Neural cell (in vitro differentiated cells): ENCODE measurements at regions not wholly inside any gene's neighbourhood (a gene's known extent, or its start where the extent isn't known, plus 50 kb on each side); places are given as distances from the start of the nearest gene placed in this dataset.

Source experiments
- H2AFZ ChIP-seq: fragments of 200-600, 300-800 bp; sonication (generic), shearing (Covaris generic); 2 replicates; pipeline ENCODE4 v1.6.0; 2014; ENCODE audit warnings: low read depth, mild to moderate bottlenecking, antibody characterized with exemption, low read length, moderate library complexity
- H3F3A ChIP-seq: fragments of 200-600 bp; shearing (Covaris generic); 2 replicates; pipeline ENCODE4 v1.6.1; 2016; ENCODE audit warnings: mild to moderate bottlenecking, moderate library complexity, mixed read lengths, antibody characterized with exemption, low read length; ENCODE audit not compliant: insufficient read depth, poor library complexity, severe bottlenecking
- H3K27ac ChIP-seq: fragments of 200-600, 300-800 bp; sonication (generic), shearing (Covaris generic); 2 replicates; pipeline ENCODE4 v1.5.1; 2014; ENCODE audit warnings: mild to moderate bottlenecking, low read length, moderate library complexity
- H3K27me3 ChIP-seq: fragments of 300-800, 200-600 bp; sonication (generic), shearing (Covaris generic); 2 replicates; pipeline ENCODE4 v1.6.0; 2014; ENCODE audit warnings: mild to moderate bottlenecking, low read depth, low read length, moderate library complexity; ENCODE audit not compliant: insufficient read depth
- H3K36me3 ChIP-seq: fragments of 300-800, 200-600 bp; sonication (generic), shearing (Covaris generic); 2 replicates; pipeline ENCODE4 v1.5.1; 2014; ENCODE audit warnings: mild to moderate bottlenecking, antibody characterized with exemption, low read length, moderate library complexity; ENCODE audit not compliant: insufficient read depth
- H3K4me2 ChIP-seq: fragments of 300-800, 200-600 bp; sonication (generic), shearing (Covaris generic); 2 replicates; pipeline ENCODE4 v1.6.0; 2014; ENCODE audit warnings: mild to moderate bottlenecking, low read length
- H3K4me3 ChIP-seq: fragments of 300-800, 200-600 bp; sonication (generic), shearing (Covaris generic); 2 replicates; pipeline ENCODE4 v1.5.1; 2014; ENCODE audit warnings: mild to moderate bottlenecking, low read length, moderate library complexity
- H3K79me2 ChIP-seq: fragments of 200-600 bp; shearing (Covaris generic); replicated peaks from 2 replicates; pipeline ENCODE4 v1.6.0; 2014; ENCODE audit warnings: mild to moderate bottlenecking, low read length, moderate library complexity; ENCODE audit not compliant: insufficient read depth
- H3K9ac ChIP-seq: fragments of 300-800, 200-600 bp; sonication (generic), shearing (Covaris generic); 2 replicates; pipeline ENCODE4 v1.6.1; 2016; ENCODE audit warnings: mild to moderate bottlenecking, low read length, mixed read lengths
- H3K9me2 ChIP-seq: fragments of 200-600 bp; shearing (Covaris generic); 2 replicates; pipeline ENCODE4 v1.6.1; 2016; ENCODE audit warnings: mild to moderate bottlenecking, low read length, mixed read lengths; ENCODE audit not compliant: insufficient read depth
- H3K9me3 ChIP-seq: fragments of 200-600, 300-800 bp; sonication (generic), shearing (Covaris generic); 2 replicates; pipeline ENCODE4 v1.6.1; 2016; ENCODE audit warnings: mild to moderate bottlenecking, mixed run types, low read length, moderate library complexity, mixed read lengths
- H4K20me1 ChIP-seq: fragments of 200-600 bp; shearing (Covaris generic); 2 replicates; pipeline ENCODE4 v1.6.1; 2016; ENCODE audit warnings: mild to moderate bottlenecking, mixed run types; ENCODE audit not compliant: insufficient read depth
- EP300 ChIP-seq: fragments of 450-650 bp; conservative IDR thresholded peaks from 2 replicates; pipeline ENCODE4 v1.6.1; 2014; ENCODE audit warnings: antibody characterized with exemption, mild to moderate bottlenecking, moderate library complexity; ENCODE audit not compliant: poor library complexity, severe bottlenecking
- EZH2 ChIP-seq: fragments of 200-600, 300-800 bp; shearing (Covaris generic), sonication (generic); IDR thresholded peaks from 2 replicates; pipeline ENCODE4 v1.6.1; 2014; ENCODE audit warnings: antibody characterized with exemption, low read length, borderline replicate concordance, mild to moderate bottlenecking; ENCODE audit not compliant: insufficient read depth, poor library complexity, severe bottlenecking
- MXI1 ChIP-seq: fragments of 450-650 bp; conservative IDR thresholded peaks from 2 replicates; pipeline ENCODE4 v1.6.1; 2014; ENCODE audit warnings: antibody characterized with exemption, mild to moderate bottlenecking; ENCODE audit not compliant: poor library complexity, severe bottlenecking
- POLR2AphosphoS5 ChIP-seq: IDR thresholded peaks from 2 replicates; pipeline ENCODE4 v1.6.1; 2012
- RAD21 ChIP-seq: fragments of 450-650 bp; conservative IDR thresholded peaks from 2 replicates; pipeline ENCODE4 v1.6.1; 2014; ENCODE audit warnings: antibody characterized with exemption, mild to moderate bottlenecking, moderate library complexity
- REST ChIP-seq: IDR thresholded peaks from 2 replicates; pipeline ENCODE4 v1.6.1; 2012; ENCODE audit warnings: borderline replicate concordance
- SMC3 ChIP-seq: fragments of 450-650 bp; conservative IDR thresholded peaks from 2 replicates; pipeline ENCODE4 v1.6.1; 2014; ENCODE audit warnings: antibody characterized with exemption, mild to moderate bottlenecking, moderate library complexity; ENCODE audit not compliant: poor library complexity
- TAF1 ChIP-seq: IDR thresholded peaks from 2 replicates; pipeline ENCODE4 v1.6.1; 2012; ENCODE audit warnings: low read depth
- TF ChIP-seq, protein P1 (sequence below): fragments of 450-650 bp; IDR thresholded peaks from 2 replicates; pipeline ENCODE4 v1.5.1; 2014; ENCODE audit warnings: antibody characterized with exemption, mild to moderate bottlenecking, moderate library complexity; ENCODE audit not compliant: poor library complexity, severe bottlenecking

GRCh38 chr21:39124681-39125251 is 58.5 kb downstream of the PSMG1 start:
- no peak overlapping the region for H3K4me2 ChIP-seq
- no peaks in the 10 kb centered on the region for H3F3A ChIP-seq
- H4K20me1 ChIP-seq, result no peaks in the 10 kb centered on the region
- H3K27me3 ChIP-seq, result no peaks in the 10 kb centered on the region
- H3K36me3 ChIP-seq, result no peaks in the 10 kb centered on the region
- H3K9ac ChIP-seq, result no peak overlapping the region
- no peaks in the 10 kb centered on the region for H3K79me2 ChIP-seq
- H3K4me3 ChIP-seq, result no peak overlapping the region
- TF ChIP-seq EZH2 (no peak), TAF1 (no peak), SMC3 (no peak), RAD21 (no peak), REST (no peak), POLR2AphosphoS5 (no peak), MXI1 (no peak)
- TF ChIP-seq, protein P1, sequence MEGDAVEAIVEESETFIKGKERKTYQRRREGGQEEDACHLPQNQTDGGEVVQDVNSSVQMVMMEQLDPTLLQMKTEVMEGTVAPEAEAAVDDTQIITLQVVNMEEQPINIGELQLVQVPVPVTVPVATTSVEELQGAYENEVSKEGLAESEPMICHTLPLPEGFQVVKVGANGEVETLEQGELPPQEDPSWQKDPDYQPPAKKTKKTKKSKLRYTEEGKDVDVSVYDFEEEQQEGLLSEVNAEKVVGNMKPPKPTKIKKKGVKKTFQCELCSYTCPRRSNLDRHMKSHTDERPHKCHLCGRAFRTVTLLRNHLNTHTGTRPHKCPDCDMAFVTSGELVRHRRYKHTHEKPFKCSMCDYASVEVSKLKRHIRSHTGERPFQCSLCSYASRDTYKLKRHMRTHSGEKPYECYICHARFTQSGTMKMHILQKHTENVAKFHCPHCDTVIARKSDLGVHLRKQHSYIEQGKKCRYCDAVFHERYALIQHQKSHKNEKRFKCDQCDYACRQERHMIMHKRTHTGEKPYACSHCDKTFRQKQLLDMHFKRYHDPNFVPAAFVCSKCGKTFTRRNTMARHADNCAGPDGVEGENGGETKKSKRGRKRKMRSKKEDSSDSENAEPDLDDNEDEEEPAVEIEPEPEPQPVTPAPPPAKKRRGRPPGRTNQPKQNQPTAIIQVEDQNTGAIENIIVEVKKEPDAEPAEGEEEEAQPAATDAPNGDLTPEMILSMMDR, result no peak
- no peaks in the 10 kb centered on the region for H3K9me2 ChIP-seq
- no peak overlapping the region for H2AFZ ChIP-seq
- H3K27ac ChIP-seq, result no peak overlapping the region
- peaks cover 13% of the 10 kb centered on the region for H3K9me3 ChIP-seq

DNA sequence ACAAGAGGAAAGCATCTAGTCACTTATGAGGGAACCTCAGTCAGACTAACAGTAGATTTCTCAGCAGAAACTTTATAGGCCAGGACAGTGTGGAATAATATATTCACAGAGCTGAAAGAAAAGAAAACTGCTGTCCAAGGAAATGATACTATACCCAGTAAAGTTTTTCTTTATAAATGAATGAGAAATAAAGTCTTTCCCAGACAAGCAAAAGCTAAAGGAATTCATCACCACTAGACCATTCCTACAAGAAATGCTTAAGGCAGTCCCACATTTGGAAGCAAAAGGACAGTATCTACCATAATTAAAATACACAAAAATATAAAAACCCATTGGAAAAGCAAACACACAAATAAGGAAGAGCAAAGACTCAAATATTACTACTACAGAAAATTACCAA is 59.9 kb downstream of the PSMG1 start:
- H3K27me3 ChIP-seq, result no peaks in the 10 kb centered on the region
- H2AFZ ChIP-seq, result no peak overlapping the region
- H3K9me2 ChIP-seq, result no peaks in the 10 kb centered on the region
- H3K9me3 ChIP-seq, result peaks cover 13% of the 10 kb centered on the region
- no peaks in the 10 kb centered on the region for H3K79me2 ChIP-seq
- TF ChIP-seq RAD21 (no peak), REST (no peak), TAF1 (no peak), MXI1 (no peak), EP300 (no peak), POLR2AphosphoS5 (no peak), EZH2 (no peak), SMC3 (no peak)
- TF ChIP-seq, protein P1, result no peak
- H3F3A ChIP-seq, result no peaks in the 10 kb centered on the region
- H3K36me3 ChIP-seq, result no peaks in the 10 kb centered on the region
- H3K4me3 ChIP-seq, result no peak overlapping the region
- no peak overlapping the region for H3K27ac ChIP-seq
- no peak overlapping the region for H3K9ac ChIP-seq
- no peak overlapping the region for H3K4me2 ChIP-seq
- no peaks in the 10 kb centered on the region for H4K20me1 ChIP-seq
